Activated CD4-positive, alpha-beta memory T cell treated with anti-CD3 and anti-CD28 coated beads, Interleukin-2, amount 10 ng/mL, durations not matched to agents 7 days and 5 days (primary cell): ENCODE measurements at regions not wholly inside any gene's neighbourhood (a gene's known extent, or its start where the extent isn't known, plus 50 kb on each side); places are given as distances from the start of the nearest gene placed in this dataset.

Source experiments
- CTCF ChIA-PET: fragments of 350-600 bp; sonication (Branson Sonifier 250); formaldehyde crosslinking; loops from one replicate; lab custom pipeline; 2021; ENCODE audit warnings: antibody characterized with exemption, inconsistent platforms; lab: Charles Lee
- POLR2A ChIA-PET: fragments of 350-600 bp; sonication (Branson Sonifier 250); formaldehyde crosslinking; loops from one replicate; lab custom pipeline; 2021; ENCODE audit warnings: antibody characterized with exemption; lab: Charles Lee
- DNase-seq: peaks from one replicate; pipeline ENCODE4 v3.0.0-alpha.2; 2020
- H3K27ac Mint-ChIP-seq: one replicate; pipeline ENCODE4 v1.8.0; 2021; ENCODE audit warnings: mild to moderate bottlenecking, mixed read lengths
- H3K27me3 Mint-ChIP-seq: one replicate; pipeline ENCODE4 v1.8.0; 2021; ENCODE audit warnings: mixed read lengths
- H3K36me3 Mint-ChIP-seq: one replicate; pipeline ENCODE4 v1.8.0; 2021; ENCODE audit warnings: low read depth, mixed read lengths
- H3K4me1 Mint-ChIP-seq: one replicate; pipeline ENCODE4 v1.8.0; 2021; ENCODE audit warnings: mixed read lengths
- H3K4me3 Mint-ChIP-seq: one replicate; pipeline ENCODE4 v1.8.0; 2021; ENCODE audit warnings: mild to moderate bottlenecking, mixed read lengths
- H3K9me3 Mint-ChIP-seq: one replicate; pipeline ENCODE4 v1.8.0; 2021; ENCODE audit warnings: mixed read lengths

DNA sequence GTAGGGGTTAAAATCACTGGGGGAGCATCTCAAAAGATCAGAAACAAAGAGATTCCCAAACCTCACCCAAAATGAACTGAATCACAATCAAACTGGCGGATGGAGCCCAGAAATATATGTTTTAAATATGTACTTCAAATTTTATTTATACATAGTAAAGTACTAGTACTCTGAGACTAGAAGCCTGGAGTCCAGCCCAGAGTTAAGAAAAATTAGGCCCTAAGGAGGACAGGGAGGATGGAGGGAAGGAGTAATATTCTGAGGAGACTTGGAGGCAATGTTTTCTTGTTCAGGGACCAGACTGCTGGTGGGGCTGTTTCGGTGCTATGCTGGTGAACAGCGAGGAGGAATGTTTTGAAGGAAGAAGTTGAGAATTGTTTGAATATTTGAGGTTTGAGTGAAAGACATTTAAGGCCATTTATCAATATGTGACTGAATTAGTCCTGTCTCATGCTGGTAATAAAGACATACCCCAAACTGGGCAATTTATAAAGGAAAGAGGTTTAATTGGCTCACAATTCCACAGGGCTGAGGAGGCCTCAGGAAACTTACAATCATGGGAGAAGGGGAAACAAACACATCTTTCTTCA, 552.4 kb upstream of the DAB2 start:
- CTCF ChIA-PET: no interaction called here
- Mint-ChIP-seq H3K36me3 (no peaks in the 10 kb centered on the region), H3K4me3 (no peak overlapping the region), H3K9me3 (no peaks in the 10 kb centered on the region), H3K27ac (no peak overlapping the region), H3K27me3 (no peaks in the 10 kb centered on the region), H3K4me1 (no peaks in the 10 kb centered on the region)
- POLR2A ChIA-PET: no interaction called here
- DNase-seq: no peak

DNA sequence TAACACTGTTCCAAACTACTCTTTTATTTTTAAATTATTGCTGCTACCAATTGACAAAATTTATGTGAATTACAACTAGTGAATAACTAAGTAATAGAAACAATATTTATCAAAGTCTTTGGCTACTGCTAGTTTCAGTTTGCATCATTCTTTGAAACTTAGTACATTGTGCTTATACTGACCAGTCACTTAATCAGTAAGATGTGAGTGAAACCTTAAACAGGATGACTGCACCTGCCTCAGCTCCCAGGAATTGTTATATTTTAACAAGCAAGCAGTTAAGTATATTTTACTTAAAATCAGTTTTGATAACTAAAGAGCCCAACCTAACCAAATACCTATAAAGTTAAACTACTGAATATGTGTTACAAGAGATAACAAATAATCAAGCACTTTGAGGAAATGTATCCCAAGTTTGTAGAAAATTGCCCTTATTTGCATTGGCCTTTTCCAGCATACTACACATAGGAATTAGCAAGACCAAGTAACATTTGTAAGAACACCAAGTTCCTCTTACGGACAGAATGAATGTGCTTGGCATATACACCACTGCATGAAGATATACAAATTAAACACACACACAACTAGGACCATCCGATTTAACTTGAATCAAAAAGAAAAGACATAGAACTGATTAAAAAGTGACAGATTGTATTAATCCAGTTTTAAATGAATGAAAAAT, 545.5 kb upstream of the DAB2 start:
- Mint-ChIP-seq H3K36me3 (no peaks in the 10 kb centered on the region), H3K27me3 (peaks cover 3% of the 10 kb centered on the region), H3K4me1 (no peaks in the 10 kb centered on the region), H3K9me3 (no peaks in the 10 kb centered on the region), H3K4me3 (no peak overlapping the region), H3K27ac (no peak overlapping the region)
- CTCF ChIA-PET: no interaction called here
- POLR2A ChIA-PET: no interaction called here
- DNase-seq: no peak

DNA sequence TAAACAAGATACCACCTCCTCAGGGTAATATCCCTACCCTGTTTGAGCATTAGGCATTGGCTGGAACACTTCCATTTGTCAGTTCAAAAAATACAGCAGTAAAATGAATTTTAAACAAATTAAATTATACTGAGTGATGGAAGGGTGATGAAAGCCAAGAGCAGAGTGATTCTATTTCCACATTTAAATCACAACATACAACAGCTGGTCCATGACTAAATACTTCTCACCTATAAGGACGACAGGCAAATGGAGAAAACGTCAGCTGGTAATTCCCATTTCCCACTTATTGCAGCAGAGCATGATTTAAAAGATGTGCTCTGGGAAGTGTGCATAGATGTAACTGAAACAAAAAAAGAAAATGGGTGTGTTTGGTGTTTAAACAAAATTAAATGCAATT, 543.6 kb upstream of the DAB2 start:
- ChIA-PET CTCF (no interaction called here), POLR2A (no interaction called here)

DNA sequence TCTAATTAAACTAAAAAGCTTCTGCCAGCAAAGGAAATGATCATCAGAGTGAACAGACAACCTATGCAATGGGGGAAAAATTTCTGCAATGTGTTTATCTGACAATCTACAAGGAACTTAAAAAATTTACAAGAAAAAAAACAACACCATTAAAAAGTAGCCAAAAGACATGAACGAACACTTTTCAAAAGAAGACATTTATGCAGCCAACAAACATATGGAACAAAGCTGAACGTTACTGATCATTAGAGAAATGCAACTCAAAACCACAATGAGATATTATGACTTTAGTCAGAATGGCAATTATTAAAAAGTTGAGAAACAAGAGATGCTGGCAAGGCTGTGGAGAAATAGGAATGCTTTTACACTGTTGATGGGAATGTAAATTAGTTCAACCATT, 530.4 kb upstream of the DAB2 start:
- Mint-ChIP-seq H3K27me3 (no peaks in the 10 kb centered on the region), H3K4me3 (no peak overlapping the region), H3K27ac (no peak overlapping the region), H3K36me3 (no peaks in the 10 kb centered on the region), H3K4me1 (no peaks in the 10 kb centered on the region), H3K9me3 (peaks cover 3% of the 10 kb centered on the region)
- ChIA-PET CTCF (no interaction called here), POLR2A (no interaction called here)
- DNase-seq: no peak

More for the DNA sequence above, 543.6 kb upstream of the DAB2 start:
- H3K27me3 Mint-ChIP-seq: peaks cover 3% of the 10 kb centered on the region
- no peak for DNase-seq
- no peak overlapping the region for H3K4me3 Mint-ChIP-seq
- H3K4me1 Mint-ChIP-seq: no peaks in the 10 kb centered on the region
- no peaks in the 10 kb centered on the region for H3K9me3 Mint-ChIP-seq
- no peaks in the 10 kb centered on the region for H3K36me3 Mint-ChIP-seq
- no peak overlapping the region for H3K27ac Mint-ChIP-seq

DNA sequence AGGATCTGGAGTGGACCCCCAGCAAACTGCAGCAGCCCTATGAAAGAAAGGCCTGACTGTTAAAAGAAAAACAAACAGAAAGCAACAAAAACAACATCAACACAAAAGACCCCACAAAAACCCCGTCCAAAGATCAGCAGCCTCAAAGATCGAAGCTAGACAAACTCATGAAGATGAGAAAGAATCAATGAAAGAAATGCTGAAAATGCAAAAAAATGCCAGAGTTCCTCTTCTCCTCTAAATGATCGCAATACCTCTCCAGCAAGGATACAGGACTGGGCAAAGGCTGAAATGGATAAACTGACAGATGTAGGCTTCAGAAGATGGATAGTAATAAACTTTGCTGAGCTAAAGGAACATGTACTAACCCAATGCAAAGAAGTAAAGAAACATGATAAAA, 526.3 kb upstream of the DAB2 start:
- no peaks in the 10 kb centered on the region for H3K27me3 Mint-ChIP-seq
- H3K4me3 Mint-ChIP-seq: no peak overlapping the region
- POLR2A ChIA-PET: no interaction called here
- peaks cover 2% of the 10 kb centered on the region for H3K4me1 Mint-ChIP-seq
- CTCF ChIA-PET: no interaction called here
- H3K36me3 Mint-ChIP-seq: no peaks in the 10 kb centered on the region
- no peak overlapping the region for H3K27ac Mint-ChIP-seq
- H3K9me3 Mint-ChIP-seq: peaks cover 3% of the 10 kb centered on the region
- no peak for DNase-seq

DNA sequence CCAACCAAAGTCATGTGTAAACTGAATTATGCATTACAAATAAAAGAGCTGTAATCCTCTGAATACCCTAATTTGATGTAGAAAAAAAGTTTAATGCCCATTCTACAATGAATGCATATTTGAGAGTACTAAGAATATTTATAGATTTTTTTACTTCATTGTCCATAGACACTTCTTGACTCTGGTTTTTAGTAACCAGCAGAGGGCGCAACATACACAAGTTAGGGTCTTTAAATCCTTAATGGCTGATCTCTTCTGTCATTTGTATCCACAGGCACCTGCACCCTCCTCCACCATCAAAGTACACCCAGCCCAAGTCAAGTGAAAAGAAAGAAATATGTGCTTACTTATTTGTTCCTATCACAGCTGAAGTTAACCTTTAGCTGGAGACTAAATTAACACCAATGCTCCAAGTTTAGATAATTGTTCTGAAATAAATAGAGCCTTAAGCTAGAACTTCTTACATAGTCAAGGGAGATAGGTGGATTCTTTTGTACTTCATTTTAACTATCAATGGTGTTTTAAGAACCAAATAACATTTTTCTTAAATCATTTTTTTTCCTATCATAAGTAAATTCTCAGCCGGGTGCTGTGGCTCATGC, 524.2 kb upstream of the DAB2 start:
- DNase-seq: peak; percentile 62
- H3K27ac Mint-ChIP-seq: no peak overlapping the region
- peaks cover 2% of the 10 kb centered on the region for H3K4me1 Mint-ChIP-seq
- H3K36me3 Mint-ChIP-seq: no peaks in the 10 kb centered on the region
- no peak overlapping the region for H3K4me3 Mint-ChIP-seq
- no peaks in the 10 kb centered on the region for H3K27me3 Mint-ChIP-seq
- CTCF ChIA-PET: interaction anchor here (0.6 to 2.7 kb wide), 18 partner anchors 9 to 791 kb away, joined by 3 to 23 read pairs (median 4); no protein-coding TSS in a partner anchor
- H3K9me3 Mint-ChIP-seq: peaks cover 3% of the 10 kb centered on the region
- POLR2A ChIA-PET: interaction anchor here (1.0 to 1.2 kb wide), 2 partner anchors 732 to 764 kb away, joined by 3 read pairs; no protein-coding TSS in a partner anchor

DNA sequence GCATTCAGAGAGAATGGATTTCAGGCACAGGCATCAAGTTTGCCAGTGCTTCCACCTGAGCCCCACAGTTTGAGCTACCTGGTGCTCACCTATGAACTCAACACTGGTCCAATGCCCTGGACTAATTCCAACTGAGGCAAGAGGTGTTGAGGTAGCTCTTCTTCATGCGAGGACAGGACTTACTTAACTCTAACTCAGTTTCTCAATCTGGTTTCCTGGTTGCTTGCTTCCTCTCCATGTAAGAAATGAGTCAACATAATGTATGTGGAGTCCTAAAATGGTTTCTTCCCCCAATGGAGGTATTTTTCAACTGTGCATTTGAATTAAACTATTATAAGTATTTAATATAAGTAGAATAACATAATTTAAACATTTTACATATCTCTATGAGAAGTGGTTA, 523.6 kb upstream of the DAB2 start:
- Mint-ChIP-seq H3K27ac (no peak overlapping the region), H3K36me3 (no peaks in the 10 kb centered on the region), H3K27me3 (no peaks in the 10 kb centered on the region), H3K4me1 (peaks cover 2% of the 10 kb centered on the region), H3K4me3 (no peak overlapping the region), H3K9me3 (peaks cover 3% of the 10 kb centered on the region)
- DNase-seq: no peak
- ChIA-PET CTCF (interaction anchor here (0.7 to 2.7 kb wide), 16 partner anchors 10 to 791 kb away, joined by 3 to 23 read pairs (median 4); no protein-coding TSS in a partner anchor), POLR2A (interaction anchor here (1.0 to 1.2 kb wide), 2 partner anchors 733 to 765 kb away, joined by 3 read pairs; no protein-coding TSS in a partner anchor)

DNA sequence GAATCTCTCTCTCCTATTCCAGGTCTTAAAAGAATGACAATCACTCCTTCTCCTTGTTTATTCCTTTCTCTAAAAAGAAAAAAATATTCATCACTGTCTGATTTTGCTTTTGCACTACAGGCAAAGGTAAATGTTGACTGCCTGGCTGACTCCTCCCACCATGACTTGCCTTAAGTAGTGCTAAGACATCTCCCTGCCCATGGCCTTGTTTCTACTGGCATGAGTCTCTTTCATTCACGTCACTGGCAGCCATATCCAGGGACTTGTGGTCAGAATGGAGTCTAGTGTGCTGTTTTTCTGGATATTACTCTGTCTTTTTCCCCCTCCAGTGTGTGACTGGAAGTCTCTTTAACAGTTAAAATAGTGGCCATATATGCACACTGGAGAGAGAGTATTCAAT, 522.9 kb upstream of the DAB2 start:
- Mint-ChIP-seq H3K4me3 (no peak overlapping the region), H3K4me1 (peaks cover 2% of the 10 kb centered on the region), H3K9me3 (peaks cover 3% of the 10 kb centered on the region), H3K27me3 (no peaks in the 10 kb centered on the region), H3K36me3 (no peaks in the 10 kb centered on the region), H3K27ac (no peak overlapping the region)
- CTCF ChIA-PET: interaction anchor here (1.0 to 2.7 kb wide), 9 partner anchors 12 to 791 kb away, joined by 3 to 23 read pairs (median 6); no protein-coding TSS in a partner anchor
- DNase-seq: no peak
- POLR2A ChIA-PET: interaction anchor here (1.0 kb wide), 1 partner anchor 733 kb away, joined by 3 read pairs; no protein-coding TSS in a partner anchor

DNA sequence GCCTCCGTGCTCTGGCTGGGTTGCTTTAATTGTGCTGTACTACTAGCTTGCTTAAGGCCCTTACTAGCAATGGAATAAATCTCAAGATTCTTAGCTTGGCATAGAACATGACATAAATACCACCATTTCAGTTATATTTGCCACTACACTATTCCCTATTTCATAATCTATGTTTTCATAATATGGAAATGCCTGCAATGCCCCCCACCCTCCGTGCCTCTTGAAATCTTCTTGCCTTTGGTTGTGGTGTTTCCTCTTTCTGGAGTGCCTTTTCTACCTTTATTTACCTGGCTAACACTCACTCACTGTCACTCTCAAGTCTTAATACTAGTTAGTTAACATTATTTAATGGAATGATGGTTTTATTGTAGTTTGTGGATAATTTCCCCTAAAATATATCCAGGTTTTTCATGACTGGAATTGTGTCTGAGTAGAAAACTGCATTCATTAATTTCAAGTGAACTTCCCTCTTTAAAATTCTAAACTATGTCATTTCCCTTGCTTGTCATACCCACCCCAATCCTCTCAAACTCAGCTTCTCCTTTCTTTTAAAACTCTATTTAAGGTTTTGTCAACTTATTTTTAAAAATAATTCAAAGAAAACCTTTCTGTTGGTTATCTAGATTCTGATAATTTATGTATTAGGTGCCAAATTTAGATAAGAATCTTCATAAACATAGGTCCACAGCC, 521.7 kb upstream of the DAB2 start:
- no peak for DNase-seq
- Mint-ChIP-seq H3K27ac (no peak overlapping the region), H3K9me3 (peaks cover 3% of the 10 kb centered on the region), H3K27me3 (no peaks in the 10 kb centered on the region), H3K36me3 (no peaks in the 10 kb centered on the region), H3K4me3 (no peak overlapping the region), H3K4me1 (peaks cover 2% of the 10 kb centered on the region)
- POLR2A ChIA-PET: no interaction called here
- CTCF ChIA-PET: interaction anchor here (1.1 kb wide), 1 partner anchor 14 kb away, joined by 3 read pairs; no protein-coding TSS in a partner anchor

DNA sequence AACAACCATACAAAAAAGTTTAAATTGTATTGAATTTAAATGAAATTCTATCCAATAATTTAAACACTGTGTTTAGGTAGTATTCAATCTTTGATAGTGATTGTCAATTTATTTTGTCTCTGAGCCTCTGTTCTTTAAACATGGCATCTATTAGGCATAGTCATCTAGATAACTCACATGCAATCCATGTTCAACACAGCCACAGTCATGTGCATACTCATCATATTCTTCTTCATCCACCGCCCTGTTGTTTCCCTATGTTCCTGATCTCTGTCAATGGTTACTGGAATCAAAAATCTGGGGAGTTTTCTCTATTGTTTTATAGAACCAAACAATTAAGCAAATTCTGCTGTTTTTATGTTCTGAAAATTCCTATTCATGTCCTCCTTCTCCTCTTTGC, 521.1 kb upstream of the DAB2 start:
- H3K9me3 Mint-ChIP-seq: peaks cover under 1% of the 10 kb centered on the region
- H3K27ac Mint-ChIP-seq: no peak overlapping the region
- no peaks in the 10 kb centered on the region for H3K36me3 Mint-ChIP-seq
- H3K4me3 Mint-ChIP-seq: no peak overlapping the region
- ChIA-PET POLR2A (no interaction called here), CTCF (no interaction called here)
- H3K27me3 Mint-ChIP-seq: no peaks in the 10 kb centered on the region
- DNase-seq: no peak
- H3K4me1 Mint-ChIP-seq: peaks cover 2% of the 10 kb centered on the region

DNA sequence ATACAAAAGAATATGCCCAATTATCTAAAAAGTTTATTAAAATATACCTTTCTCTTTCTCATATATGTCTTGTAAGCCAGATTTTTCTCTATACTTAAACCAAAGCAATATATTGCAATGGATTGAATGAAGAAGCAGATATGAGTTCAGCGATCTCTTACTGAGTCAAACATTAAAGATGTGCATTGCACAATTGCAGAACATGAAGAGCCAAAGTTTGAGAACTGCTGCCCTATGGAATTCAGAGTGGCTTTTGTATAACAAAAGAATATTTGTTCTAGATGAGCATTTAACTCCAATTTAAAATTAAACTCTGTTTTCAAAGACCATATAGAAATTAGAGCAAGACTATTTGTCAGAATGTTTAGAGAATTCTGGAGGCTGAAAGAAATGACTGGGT, 519.0 kb upstream of the DAB2 start:
- Mint-ChIP-seq H3K4me3 (no peak overlapping the region), H3K36me3 (no peaks in the 10 kb centered on the region), H3K4me1 (no peaks in the 10 kb centered on the region), H3K9me3 (peaks cover 2% of the 10 kb centered on the region), H3K27me3 (no peaks in the 10 kb centered on the region), H3K27ac (no peak overlapping the region)
- POLR2A ChIA-PET: no interaction called here
- CTCF ChIA-PET: no interaction called here
- no peak for DNase-seq

DNA sequence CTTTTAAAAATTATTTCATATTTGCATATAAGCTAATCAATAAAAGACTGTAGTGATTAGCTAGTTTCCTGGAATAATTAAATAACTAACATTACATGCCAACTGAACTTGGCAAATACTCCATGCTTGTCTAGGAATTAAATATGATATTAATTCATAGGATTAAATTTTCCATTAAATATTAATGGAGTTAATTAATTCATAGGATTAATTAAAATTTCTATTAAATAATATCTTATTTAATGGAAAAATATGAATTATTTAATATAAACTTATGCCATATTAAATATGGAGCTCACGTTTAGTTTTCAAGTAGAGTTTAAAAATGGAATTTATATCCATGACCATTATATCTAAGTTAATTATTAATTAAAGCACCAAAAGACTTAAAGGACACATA, 517.8 kb upstream of the DAB2 start:
- no peak for DNase-seq
- no peaks in the 10 kb centered on the region for H3K36me3 Mint-ChIP-seq
- ChIA-PET CTCF (no interaction called here), POLR2A (no interaction called here)
- no peaks in the 10 kb centered on the region for H3K27me3 Mint-ChIP-seq
- no peaks in the 10 kb centered on the region for H3K4me1 Mint-ChIP-seq
- H3K4me3 Mint-ChIP-seq: no peak overlapping the region
- no peak overlapping the region for H3K27ac Mint-ChIP-seq
- peaks cover 4% of the 10 kb centered on the region for H3K9me3 Mint-ChIP-seq

DNA sequence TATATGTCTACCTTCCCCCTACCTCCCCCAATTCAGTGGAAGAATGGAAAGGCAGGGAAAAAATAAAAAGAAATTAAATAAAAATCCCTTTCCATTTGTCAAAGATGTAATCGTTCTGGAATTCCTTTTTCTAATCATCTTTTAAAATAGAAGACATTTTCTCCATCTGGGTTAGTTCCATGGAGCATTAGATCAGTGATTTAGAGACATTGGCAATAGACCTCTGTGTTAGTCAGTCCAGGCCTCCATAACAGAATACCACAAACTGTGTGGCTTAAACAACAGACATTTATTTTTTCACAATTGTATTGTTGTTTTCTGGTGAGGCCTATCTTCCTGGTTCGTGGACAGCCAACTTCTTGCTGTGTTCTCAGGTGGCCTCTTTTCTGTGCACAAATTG, 516.6 kb upstream of the DAB2 start:
- Mint-ChIP-seq H3K36me3 (no peaks in the 10 kb centered on the region), H3K9me3 (peaks cover 4% of the 10 kb centered on the region), H3K27ac (no peak overlapping the region), H3K4me3 (no peak overlapping the region), H3K27me3 (no peaks in the 10 kb centered on the region), H3K4me1 (no peaks in the 10 kb centered on the region)
- no peak for DNase-seq
- CTCF ChIA-PET: no interaction called here
- POLR2A ChIA-PET: no interaction called here
